ENCODE measurements at regions not wholly inside any gene's neighbourhood (a gene's known extent, or its start where the extent isn't known, plus 50 kb on each side); places are given as distances from the start of the nearest gene placed in this dataset.

DNA sequence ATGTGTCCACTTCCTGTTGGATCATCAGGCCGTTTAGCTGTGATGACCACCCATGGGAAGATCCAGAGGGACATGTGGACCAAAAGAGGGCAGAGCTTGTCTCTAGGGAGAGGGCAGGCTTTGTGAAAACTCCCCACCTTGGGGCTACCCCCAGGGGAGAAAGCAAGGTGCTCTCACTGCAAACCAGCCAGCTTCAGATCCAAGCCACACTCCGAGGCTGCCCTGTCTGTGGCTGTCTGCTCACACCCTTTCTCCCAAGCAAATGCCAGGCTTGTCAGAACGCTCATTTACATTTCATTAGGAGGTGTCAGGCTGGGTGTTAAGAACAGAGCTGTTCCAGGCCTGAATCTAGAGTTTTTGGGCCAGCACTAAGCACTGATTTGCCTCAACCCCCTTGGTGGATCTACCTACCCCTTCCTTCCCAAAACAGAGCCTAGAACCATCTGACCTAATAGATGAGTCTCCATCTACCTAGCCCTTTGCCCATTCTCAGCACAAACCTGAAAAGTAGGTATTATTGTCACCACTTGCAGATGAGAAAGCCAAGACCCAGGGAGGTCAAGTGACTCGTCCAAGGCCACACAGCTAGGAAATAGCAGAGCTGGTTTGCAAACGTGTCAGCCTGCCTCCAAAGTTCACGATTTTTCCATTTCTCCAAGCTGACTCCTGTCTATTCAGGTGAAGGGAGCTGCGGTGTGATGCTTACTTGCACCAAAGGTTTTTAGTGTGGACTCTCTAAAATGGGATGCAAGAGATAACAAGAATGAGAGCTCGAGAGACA is 130.9 kb downstream of the EMX2 start:
- DNase-seq (ENCODE audit: low spot score), result no peak

DNA sequence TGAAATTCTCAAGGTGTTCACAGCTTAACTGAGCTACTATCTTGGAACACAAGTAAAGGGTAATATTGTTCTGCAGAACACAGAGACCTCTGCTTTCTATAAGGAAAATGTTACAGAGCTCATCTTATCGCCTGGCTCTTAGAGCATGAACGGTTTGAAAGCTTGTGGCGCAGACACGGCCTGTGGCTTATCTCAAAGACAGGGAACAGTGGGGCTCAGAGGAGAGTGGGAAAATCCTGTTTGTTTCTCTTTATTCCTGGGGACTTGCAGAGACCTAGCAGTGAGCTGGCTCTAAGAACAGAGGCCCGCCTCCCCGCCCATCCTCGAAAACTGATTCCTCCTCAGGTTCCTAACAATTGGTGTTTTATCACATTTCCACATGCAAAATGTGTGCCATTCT is 131.7 kb downstream of the EMX2 start:
- DNase-seq (ENCODE audit: low spot score), result no peak

DNA sequence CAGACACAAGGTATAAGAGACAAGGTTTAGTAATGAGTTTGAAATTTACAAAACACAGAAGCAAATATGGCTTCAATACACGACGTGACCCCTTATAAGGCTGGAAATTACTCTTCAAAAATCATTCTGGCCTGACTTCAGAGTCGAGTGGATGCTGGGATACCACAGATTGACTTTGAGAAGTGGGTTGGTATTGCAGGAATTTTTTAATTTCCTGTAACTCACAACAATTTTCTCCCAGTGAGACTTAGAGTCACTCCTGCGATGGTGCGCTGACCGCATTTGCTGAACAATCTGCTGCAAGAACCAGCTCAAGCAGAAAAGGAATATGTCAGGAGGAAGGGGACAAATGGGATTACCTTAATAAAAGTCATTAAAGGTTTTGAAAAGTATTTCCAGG is 132.1 kb downstream of the EMX2 start:
- DNase-seq (ENCODE audit: low spot score), result no peak

DNA sequence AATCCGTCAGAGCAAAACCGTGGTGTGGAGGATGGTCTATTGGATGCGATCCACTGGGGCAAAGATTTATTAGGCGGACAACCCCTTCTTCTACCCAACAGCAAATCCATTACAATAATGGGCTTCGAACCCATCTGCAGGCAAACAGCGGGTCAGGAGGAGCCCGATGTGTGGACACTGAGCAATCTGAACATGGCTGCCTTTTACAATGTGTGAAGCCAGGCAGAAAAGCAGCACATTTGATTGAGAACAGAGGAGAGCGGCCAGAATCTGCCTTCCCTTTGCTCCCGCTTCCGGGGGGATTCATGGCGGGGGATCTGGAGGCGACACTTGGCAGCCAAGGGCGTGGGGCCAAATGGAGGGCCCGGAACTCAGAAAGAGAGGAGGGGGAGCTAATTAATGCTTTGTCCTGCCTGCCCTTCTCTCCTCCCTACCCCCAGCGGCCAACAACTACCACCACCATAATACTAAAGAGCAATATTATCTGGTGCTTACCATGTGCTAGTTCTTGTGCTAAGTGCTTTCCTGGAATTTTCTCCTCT is 133.0 kb downstream of the EMX2 start:
- no peak for DNase-seq (ENCODE audit: low spot score)

DNA sequence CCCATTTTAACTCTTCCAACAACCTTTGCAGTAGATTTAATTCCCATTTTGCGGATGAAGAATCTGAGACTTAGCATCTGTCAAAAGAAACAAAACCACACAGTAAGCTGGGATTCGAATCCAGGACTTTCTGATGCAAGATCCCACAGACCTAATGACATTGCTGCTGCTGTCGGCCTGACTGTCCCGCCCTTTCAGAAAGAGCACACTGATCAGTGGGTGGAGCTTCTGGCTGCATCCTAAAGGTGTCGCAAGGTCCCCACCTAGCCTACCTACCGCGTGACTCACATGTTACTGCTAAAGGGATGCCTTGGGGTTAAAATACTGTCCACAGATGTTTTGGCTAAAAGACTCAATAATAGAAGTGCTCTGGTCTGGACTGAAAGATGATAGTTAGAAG is 134.7 kb downstream of the EMX2 start:
- no peak for DNase-seq (ENCODE audit: low spot score)

DNA sequence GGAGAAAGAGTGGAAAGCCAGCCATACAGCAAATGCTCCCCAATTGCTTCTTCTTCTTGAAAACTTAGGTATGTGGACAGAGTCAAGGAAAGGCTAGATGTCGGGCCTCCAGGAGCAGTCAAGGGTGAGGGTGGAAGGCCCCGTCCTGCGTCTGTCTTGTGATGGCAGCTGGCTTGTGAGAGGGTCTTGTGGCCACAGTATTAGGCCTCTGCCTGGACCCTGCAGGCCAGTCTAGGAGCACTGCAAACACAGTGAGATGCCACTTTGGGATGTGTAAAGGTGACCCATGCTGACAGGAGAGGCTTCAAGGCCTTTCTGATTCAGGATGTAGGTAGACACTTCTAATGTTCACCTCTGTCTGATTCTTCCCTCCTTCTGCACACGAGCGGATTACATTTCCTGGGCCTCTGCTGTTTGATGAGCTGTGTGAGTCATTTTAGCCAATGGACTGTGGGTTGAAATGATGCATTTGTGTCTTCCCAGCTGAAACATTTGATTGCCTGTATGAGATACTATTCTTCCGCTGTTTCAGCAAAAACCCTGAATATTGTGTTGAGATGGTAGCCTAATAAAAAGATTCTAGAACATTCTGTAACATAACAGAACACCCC is 135.4 kb downstream of the EMX2 start:
- no peak for DNase-seq (ENCODE audit: low spot score)

DNA sequence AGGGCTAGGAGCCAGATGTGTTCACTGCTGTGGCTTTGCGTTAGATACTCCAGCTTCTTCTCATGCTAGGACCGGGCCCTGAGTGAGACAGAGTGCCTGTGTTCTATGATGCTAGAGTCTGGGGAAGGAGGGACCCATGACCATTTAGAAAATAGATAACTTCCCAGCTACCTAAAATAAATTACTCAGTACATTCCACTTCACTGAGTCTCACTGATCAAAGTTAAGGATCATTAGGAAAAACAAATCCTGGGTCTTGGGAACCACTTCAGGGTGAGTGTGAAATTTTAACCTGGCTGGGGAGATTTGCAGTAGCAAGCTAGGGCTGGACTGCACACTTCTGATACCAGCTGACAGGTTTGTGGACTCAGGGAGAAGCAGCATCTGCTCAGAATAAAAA is 138.1 kb downstream of the EMX2 start:
- no peak for DNase-seq (ENCODE audit: low spot score)

DNA sequence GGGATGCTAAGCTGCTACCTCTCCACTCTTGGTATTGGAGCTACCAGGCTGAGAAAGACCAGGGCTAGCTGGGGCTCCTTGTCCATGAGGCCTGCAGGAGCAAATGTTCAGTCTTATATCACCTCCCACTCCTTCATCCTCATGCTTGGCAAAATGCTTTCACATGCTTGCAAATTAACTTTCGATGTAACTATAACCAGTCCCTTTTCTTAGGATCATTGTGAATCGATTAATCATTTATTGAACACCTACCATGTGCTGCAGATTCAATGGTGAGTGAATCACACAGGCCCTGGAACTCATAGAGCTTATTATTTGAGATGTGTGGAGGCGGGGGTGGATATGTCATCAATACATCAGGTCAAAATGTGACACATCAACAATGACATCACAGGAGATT is 138.6 kb downstream of the EMX2 start:
- no peak for DNase-seq (ENCODE audit: low spot score)

DNA sequence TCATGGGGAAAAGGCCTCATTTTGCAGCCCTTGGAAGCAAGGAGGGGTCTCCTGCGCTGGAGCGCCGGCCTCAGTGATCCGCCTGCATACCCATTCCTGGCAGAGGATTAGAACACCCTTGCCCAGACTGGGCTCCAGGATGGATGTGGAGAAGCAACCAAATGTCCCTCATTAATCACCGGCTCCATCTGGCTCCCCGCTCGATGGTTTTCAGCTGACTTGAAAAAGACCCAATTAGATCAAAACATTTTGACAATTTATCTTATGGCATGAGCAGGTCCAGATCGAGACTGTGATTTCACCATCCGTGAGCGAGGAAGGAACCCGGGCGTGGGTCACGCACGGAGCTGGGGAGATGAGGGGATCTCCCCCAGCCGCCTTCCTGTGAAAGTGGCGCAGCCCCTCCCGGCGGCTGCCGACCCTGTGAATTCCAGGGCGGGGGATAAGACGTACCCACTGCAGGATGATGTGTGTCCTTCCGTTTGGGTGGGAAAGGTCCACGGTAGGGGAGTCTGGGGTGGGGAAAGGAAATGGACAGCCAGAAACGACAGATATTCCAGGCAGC is 141.6 kb downstream of the EMX2 start:
- no peak for DNase-seq (ENCODE audit: low spot score)

DNA sequence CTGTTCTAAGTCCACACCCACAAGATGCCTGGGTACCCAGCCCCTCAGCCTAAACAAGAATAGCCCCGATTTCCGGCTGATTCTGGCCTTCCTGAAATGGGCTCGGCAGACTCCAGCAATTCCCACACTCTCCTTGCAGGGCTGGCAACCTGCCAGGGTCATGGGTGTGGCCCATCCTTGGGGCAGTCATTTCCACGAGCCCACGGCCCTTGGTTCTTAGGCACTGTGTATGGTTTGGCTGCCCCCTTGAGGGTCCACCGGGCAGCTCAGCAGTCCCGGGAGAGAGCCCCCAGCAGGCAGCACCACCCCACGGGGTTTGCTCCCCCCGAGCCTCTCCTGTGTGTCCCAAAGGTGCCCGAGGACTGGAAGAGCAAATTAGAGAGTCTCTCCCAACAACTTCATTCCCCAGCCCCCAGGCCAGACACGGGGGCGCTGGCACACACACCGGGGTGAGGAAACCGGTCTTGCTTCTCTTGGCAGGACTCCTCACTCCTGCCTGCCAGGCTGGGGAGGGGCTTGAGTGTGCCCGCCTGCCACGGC is 142.2 kb downstream of the EMX2 start:
- DNase-seq (ENCODE audit: low spot score), result no peak

DNA sequence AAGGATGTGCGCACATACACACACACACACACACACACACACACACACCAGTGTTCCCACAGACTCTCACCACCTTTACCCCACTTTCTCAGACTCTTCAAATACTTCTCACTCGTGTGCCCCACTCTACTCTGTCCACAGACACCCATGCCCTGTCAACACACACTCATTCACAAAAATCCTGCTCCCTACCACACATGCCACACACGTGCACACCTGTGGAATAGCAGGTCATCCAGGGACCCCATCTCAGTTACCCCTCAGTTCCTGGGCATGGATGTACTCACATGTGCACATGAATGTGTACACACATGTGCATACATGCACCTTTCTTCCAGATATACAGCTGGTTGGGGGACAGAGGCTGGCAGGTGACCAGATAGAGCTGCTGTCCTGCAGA is 142.9 kb downstream of the EMX2 start:
- no peak for DNase-seq (ENCODE audit: low spot score)

DNA sequence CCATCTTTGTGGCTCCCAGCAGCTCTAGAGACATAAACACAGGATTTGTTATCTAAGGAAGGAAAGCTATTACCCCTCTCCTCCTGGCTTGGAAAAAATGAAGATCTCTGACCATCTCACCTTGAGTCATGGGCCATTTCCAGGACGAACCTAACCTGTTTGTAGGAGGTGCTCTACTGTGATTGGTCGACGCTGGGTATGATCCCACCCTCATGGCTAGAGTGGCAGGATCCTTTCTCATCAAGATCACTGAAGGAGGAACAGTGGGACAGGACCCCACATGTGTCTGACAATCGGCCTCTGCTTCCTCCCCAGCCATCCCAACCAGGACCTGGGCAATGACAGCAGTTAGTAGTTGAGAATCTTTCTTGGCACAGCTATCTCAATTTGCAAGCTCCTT is 144.1 kb downstream of the EMX2 start:
- DNase-seq (ENCODE audit: low spot score), result no peak

DNA sequence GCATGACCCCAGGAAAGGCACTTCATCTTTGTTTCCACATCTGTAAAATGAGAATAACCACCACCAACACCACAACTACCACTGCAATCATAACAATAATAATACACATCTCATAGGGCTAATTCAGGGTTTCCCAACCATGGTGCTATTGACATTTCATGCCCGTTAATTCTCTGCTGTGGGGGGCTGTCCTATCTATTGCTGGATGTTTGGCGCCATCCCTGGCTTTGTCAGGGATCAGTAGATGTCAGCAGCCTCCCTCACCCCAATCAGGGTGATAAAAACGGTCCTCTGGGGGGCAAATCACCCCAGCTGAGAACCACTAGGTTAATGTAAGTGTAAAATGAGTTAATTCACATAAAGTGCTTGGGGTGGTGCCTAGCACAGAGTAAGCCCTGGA is 145.8 kb downstream of the EMX2 start:
- no peak for DNase-seq (ENCODE audit: low spot score)

DNA sequence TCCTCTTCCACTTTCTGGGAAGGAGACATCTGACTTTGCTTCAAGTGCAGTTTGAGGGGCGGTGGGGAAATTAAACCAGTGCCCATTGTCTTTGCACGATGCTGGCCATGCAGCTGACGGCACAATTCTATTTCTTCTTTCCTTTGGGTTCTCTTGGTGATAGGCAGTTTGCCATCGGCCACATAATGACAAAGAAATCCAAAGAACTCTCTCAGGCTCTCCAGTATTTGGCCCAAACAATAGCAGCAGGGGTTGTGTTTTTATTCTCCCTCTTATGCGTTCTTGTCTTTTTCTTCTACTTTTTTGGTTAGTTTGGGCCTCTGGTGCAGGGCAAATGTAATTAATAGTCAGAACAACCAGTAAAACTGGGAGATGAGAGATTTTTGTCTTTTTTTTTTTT is 147.0 kb downstream of the EMX2 start:
- DNase-seq (ENCODE audit: low spot score), result no peak

DNA sequence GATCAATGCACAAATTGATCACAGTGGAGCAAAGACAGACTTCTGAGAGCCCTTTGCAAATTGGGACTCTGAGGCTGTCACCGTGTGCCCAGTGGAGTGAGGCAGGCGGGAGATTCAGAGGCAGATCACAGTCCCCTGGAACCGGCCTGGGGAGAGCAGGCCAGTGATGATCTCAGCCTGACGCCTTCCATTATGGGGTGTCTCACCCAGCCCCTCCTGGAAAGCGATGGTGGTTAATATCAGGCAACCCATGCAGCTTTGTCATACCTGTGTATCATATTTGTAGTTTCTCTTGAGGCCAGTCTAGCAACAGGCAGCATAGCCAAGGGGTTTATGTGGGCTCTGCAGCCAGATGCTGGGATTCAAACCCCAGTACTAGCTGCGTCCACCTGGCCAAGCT is 147.8 kb downstream of the EMX2 start:
- DNase-seq (ENCODE audit: low spot score), result no peak

DNA sequence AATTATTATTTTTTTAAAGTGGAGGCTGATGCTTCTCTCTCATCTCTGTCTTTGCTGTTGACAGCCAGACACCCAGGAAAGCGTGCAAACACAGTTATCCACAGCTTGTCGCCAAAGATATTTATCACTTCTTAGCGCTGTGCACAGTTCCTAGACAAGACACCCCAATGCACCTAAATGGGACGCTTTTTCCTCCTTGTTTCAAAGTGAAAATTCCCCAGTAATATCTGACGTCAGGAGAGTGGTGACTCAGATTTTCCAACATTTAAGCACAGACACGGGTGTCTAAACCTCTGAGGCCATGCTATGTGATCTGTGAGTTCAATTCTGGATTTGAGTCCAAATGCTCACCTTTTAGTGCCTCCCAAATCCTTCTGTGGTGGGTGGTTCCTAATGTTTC is 151.6 kb downstream of the EMX2 start:
- no peak for DNase-seq (ENCODE audit: low spot score)

DNA sequence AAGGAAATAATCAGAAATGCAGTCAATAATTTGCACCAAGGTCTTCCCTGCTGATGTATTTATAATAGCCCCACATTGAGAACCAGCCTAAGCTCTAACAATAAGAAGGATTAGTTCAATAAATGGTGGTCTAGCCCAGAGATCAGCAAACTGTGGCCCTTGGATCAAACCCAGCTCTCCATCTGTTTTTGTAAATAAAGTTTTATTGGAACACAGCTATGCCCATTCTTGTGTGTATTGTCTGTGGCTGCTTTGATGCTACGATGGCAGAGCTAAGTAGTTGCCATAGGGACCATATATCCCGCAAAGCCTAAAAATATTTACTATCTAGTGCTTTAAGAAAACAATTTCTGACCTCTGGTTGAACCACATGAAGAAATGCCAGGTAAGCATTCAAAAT is 154.9 kb downstream of the EMX2 start:
- DNase-seq (ENCODE audit: low spot score), result no peak

DNA sequence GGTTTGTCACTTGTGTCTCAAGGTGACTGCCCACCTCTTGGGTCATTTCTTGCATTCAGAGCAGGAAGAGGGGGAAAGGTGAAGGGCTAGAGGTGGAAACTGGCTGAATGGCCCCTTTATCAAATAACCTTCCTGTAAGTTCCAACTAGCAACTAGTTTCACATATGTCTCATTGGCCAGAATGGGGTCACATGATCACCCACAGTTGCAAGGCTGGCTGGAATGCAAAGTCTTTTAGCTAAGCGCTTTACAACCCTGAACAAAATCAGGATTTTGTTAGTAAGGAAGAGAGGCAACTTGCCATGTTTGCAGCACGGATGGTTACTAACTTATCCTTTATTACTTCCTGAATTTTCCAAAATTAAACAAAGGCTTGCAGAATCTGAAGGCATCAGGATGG is 156.3 kb downstream of the EMX2 start:
- DNase-seq (ENCODE audit: low spot score), result no peak

DNA sequence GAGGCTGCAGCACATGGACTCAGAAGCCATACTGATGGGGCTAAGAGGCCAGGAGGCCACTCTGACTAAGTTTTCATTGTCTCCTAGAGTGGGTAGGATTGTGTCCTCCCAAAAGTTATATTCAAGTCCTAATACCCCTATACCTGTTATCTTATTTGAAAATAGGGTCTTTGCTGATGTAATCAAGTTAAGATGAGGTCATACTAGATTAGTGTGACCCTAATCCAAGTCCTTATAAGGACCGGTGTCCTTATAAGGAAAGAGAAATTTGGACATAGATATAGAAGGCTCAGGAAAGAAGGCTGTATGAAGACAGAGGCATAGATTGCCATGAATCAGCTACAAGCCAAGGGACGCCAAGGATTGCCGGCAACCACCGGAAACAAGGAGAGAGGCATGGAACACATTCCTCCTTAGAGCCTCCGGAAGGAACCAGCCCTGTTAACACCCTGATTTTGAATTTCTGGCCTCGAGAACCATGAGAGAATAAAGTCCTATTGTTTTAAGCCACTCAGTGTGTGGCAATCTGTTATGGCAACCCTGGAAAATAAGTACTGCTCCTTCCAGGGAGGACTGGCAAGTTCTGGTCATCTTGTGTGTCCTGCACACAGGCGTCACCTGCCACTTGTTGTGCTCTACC is 157.0 kb downstream of the EMX2 start:
- DNase-seq (ENCODE audit: low spot score), result peak; percentile 42

DNA sequence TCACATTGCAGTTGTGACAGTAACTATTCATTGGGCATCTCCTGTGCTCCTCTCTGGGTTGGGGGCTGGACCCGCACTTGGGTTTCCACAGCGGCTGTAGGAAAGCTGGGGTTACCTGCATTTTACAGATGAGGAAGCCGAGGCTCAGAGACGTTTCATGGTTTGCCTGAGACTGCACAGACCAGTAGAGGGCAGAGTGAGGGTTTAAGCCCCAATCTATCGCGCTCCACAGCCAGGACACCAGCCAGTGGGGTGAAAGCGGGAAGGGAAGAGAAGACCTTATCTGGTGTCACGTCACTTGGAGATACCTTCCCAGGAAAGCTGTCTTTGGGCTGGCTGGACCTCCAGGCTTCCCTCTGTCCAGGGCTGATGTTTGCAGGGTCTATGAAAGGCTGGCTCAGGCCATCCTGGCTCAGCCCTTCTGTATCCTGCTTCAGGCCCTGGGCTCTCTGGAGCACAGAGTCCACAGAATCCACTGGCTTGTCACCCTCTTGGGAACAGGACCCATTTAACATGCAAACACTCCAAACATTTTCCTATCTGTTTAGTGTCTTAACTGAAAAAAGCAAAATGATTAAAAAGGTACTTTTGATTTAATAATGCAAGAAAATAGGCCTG is 167.7 kb downstream of the EMX2 start:
- DNase-seq (ENCODE audit: low spot score), result no peak

DNA sequence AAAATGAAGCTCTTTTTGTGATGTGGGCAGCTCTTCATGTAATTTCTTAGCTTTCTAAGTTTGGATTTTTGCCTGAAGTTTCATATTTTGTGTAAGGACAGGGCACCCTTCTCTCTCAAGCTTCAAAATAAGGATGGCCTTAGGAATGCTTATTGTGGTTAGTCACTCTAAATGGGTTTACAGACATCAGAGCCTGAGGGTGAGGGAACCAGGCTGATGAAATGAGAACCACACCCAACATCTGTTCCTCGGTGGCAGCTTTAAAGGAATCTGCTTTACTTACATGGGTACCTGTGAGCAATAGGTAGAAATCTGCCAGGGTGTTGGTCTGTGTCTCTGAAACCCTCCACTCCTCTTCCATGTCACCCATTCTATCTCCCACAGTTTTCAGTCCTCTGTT is 174.3 kb downstream of the EMX2 start:
- no peak for DNase-seq (ENCODE audit: low spot score)

Data from COLO829 (cell line).